ENCODE measurements at regions not wholly inside any gene's neighbourhood (a gene's known extent, or its start where the extent isn't known, plus 50 kb on each side); places are given as distances from the start of the nearest gene placed in this dataset.

DNA sequence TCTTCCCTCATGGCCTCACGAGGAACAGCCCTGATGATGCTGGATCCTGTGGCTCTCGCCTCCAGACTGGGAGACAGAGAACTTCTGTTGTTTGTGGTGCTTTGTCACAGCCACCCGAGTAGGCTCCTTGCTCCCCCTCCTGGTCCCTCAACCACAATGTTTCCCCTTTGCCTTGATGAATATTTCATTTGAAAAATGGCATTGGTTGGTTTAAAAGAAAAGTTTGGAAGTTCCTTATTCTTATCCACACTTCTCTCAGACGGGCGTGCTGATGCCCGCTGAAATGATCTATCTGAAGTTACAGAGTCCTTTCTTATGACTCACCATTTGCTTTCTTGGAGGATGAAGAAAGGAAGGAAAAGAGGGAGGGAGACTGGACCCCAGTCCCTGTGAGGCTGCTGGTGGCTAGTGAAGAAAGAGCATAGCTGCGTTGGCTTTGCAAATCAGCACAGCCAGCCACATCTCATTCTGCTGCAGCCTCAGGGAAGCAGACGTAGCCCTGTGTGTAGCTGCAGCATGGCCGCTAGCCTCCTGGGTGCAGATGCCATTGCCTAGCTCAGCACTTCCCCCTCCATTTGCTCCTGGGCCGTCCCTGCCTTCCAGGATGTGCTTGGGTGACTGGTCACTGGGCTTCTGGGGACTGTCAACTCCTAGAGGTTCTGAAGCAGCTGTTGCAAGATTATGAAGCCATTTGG, 185.9 kb downstream of the ERCC6L2 start:
- H3K9me3 ChIP-seq (ENCODE audit: insufficient read depth, low read length, severe bottlenecking) = no peaks in the 10 kb centered on the region
- ATAC-seq (ENCODE audit: insufficient read depth, low read depth) = peak; percentile 64

DNA sequence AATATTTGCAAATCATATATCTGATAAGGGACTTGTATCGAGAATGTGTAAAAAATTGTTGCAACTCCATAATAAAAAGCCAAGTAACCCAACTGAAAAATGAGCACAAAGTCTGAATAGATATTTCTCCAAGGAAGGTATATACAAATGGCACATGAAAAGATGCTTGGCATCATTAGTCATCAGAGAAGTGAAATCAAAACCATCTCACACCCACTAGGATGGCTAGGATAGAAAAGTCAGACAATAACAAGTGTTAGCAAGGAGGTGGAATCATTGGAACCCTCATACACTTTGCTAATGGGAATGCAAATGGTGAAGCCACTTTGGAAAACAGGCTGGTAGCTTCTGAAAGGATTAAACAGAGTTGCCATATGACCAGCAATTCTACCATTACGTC, 182.7 kb downstream of the ERCC6L2 start:
- Histone ChIP-seq H3K27me3 (ENCODE audit: insufficient read depth, low read length, poor library complexity) (no peaks in the 10 kb centered on the region), H3K9me3 (ENCODE audit: insufficient read depth, low read length, severe bottlenecking) (no peaks in the 10 kb centered on the region), H3K4me3 (ENCODE audit: low read depth in 1 of 2, low read length in 2 of 2) (no peak overlapping the region), H3K79me2 (ENCODE audit: insufficient read depth, low read length) (no peaks in the 10 kb centered on the region), H3K27ac (ENCODE audit: low read length) (no peak overlapping the region), H2AFZ (ENCODE audit: low read depth, low read length) (no peak overlapping the region), H3K9ac (ENCODE audit: low read depth, low read length) (no peak overlapping the region), H3K36me3 (ENCODE audit: insufficient read depth, low read length) (no peaks in the 10 kb centered on the region), H3K4me2 (ENCODE audit: insufficient read depth, low read length) (no peak overlapping the region), H4K20me1 (ENCODE audit: insufficient read depth, low read length) (no peaks in the 10 kb centered on the region), H3K4me1 (ENCODE audit: insufficient read depth, low read length) (no peaks in the 10 kb centered on the region)
- no peak for TF ChIP-seq EZH2 (IDR thresholded peaks at IDR 0.05; ENCODE audit: borderline replicate concordance, low read depth, low read length, severe bottlenecking)
- TF ChIP-seq, protein P1, sequence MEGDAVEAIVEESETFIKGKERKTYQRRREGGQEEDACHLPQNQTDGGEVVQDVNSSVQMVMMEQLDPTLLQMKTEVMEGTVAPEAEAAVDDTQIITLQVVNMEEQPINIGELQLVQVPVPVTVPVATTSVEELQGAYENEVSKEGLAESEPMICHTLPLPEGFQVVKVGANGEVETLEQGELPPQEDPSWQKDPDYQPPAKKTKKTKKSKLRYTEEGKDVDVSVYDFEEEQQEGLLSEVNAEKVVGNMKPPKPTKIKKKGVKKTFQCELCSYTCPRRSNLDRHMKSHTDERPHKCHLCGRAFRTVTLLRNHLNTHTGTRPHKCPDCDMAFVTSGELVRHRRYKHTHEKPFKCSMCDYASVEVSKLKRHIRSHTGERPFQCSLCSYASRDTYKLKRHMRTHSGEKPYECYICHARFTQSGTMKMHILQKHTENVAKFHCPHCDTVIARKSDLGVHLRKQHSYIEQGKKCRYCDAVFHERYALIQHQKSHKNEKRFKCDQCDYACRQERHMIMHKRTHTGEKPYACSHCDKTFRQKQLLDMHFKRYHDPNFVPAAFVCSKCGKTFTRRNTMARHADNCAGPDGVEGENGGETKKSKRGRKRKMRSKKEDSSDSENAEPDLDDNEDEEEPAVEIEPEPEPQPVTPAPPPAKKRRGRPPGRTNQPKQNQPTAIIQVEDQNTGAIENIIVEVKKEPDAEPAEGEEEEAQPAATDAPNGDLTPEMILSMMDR (IDR thresholded peaks at IDR 0.05; ENCODE audit: borderline replicate concordance, extremely low read depth, low read length, poor library complexity, severe bottlenecking) = no peak
- DNase-seq (no peak), ATAC-seq (ENCODE audit: insufficient read depth, low read depth) (no peak)

More for the DNA sequence above, 185.9 kb downstream of the ERCC6L2 start:
- H3K79me2 ChIP-seq (ENCODE audit: insufficient read depth, low read length) = no peaks in the 10 kb centered on the region
- peak; percentile 43 for DNase-seq
- no peaks in the 10 kb centered on the region for H3K4me1 ChIP-seq (ENCODE audit: insufficient read depth, low read length)
- H3K36me3 ChIP-seq (ENCODE audit: insufficient read depth, low read length) = no peaks in the 10 kb centered on the region
- no peak overlapping the region for H3K4me2 ChIP-seq (ENCODE audit: insufficient read depth, low read length)
- no peak overlapping the region for H3K27ac ChIP-seq (ENCODE audit: low read length)
- no peak overlapping the region for H2AFZ ChIP-seq (ENCODE audit: low read depth, low read length)
- no peaks in the 10 kb centered on the region for H3K27me3 ChIP-seq (ENCODE audit: insufficient read depth, low read length, poor library complexity)
- H3K4me3 ChIP-seq (ENCODE audit: low read depth in 1 of 2, low read length in 2 of 2) = no peak overlapping the region
- no peaks in the 10 kb centered on the region for H4K20me1 ChIP-seq (ENCODE audit: insufficient read depth, low read length)
- H3K9ac ChIP-seq (ENCODE audit: low read depth, low read length) = no peak overlapping the region
- TF ChIP-seq EZH2 (IDR thresholded peaks at IDR 0.05; ENCODE audit: borderline replicate concordance, low read depth, low read length, severe bottlenecking) = no peak
- TF ChIP-seq, protein P1 (IDR thresholded peaks at IDR 0.05; ENCODE audit: borderline replicate concordance, extremely low read depth, low read length, poor library complexity, severe bottlenecking) = peak; percentile 62

DNA sequence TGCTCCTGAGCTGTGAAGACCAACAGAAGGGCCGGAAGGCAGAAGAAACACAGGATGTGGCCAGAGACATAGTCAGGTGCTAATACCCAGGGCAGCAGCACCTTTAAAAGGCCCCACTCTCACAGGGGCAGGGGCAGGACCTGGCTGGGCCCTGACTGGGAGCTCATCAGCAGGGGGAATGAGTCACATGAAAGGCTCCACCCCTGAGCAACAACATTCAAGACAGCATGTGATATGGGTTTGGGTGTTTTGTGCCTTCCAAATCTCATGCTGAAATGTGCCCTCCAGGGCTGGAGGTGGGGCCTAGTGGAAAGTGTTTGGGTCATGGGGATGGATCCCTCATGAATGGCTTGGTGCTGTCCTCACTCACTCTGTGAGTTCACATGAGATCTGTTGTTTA, 181.7 kb downstream of the ERCC6L2 start:
- TF ChIP-seq, protein P1 (IDR thresholded peaks at IDR 0.05; ENCODE audit: borderline replicate concordance, extremely low read depth, low read length, poor library complexity, severe bottlenecking) = no peak
- no peak for TF ChIP-seq EZH2 (IDR thresholded peaks at IDR 0.05; ENCODE audit: borderline replicate concordance, low read depth, low read length, severe bottlenecking)
- Histone ChIP-seq H4K20me1 (ENCODE audit: insufficient read depth, low read length) (no peaks in the 10 kb centered on the region), H3K4me3 (ENCODE audit: low read depth in 1 of 2, low read length in 2 of 2) (no peak overlapping the region), H3K79me2 (ENCODE audit: insufficient read depth, low read length) (no peaks in the 10 kb centered on the region), H2AFZ (ENCODE audit: low read depth, low read length) (no peak overlapping the region), H3K9ac (ENCODE audit: low read depth, low read length) (no peak overlapping the region), H3K36me3 (ENCODE audit: insufficient read depth, low read length) (no peaks in the 10 kb centered on the region), H3K27ac (ENCODE audit: low read length) (no peak overlapping the region), H3K4me1 (ENCODE audit: insufficient read depth, low read length) (no peaks in the 10 kb centered on the region), H3K4me2 (ENCODE audit: insufficient read depth, low read length) (no peak overlapping the region), H3K9me3 (ENCODE audit: insufficient read depth, low read length, severe bottlenecking) (no peaks in the 10 kb centered on the region), H3K27me3 (ENCODE audit: insufficient read depth, low read length, poor library complexity) (no peaks in the 10 kb centered on the region)
- no peak for ATAC-seq (ENCODE audit: insufficient read depth, low read depth)
- no peak for DNase-seq

Measured in DND-41 (cell line).